T-helper 2 cell (primary cell): ENCODE measurements at regions not wholly inside any gene's neighbourhood (a gene's known extent, or its start where the extent isn't known, plus 50 kb on each side); places are given as distances from the start of the nearest gene placed in this dataset.

Experiments used
- DNase-seq, 5 experiments: peaks; one replicate each; pipeline versions ENCODE4 v3.0.0 to v3.0.0-alpha.2; 2012 to 2022

GRCh38 chr4:34000356-34000755 is 2244.0 kb downstream of the ARAP2 start:
- no peak for DNase-seq

DNA sequence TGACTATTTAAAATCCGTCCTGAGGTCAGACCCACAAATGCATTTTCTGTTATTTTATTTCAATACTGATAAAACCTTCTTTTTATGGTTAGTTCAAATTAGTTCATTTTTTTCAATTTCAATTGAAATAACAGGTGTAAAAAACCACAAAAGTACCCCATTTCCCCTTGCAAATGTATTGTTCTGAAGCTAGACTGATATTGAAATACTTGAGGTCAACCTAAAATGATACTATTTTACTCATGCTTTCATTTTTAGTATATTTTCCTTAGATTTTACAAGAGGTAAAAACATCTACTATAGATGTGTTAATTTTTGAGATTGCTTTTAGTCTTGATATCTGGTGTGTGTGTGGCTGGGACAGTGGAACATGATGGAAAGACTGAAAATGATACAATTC is 2237.8 kb downstream of the ARAP2 start:
- peak in 1 of 5 experiments; percentile 33 for DNase-seq

GRCh38 chr4:34009951-34010350 is 2234.4 kb downstream of the ARAP2 start:
- no peak for DNase-seq

GRCh38 chr4:34010751-34011519 is 2233.4 kb downstream of the ARAP2 start:
- DNase-seq, result no peak

- DNase-seq, result no peak
These were observed 2209.1 kb downstream of the ARAP2 start for GRCh38 chr4:34035225-34035624.

GRCh38 chr4:34037280-34037679 is 2207.0 kb downstream of the ARAP2 start:
- DNase-seq, result no peak

GRCh38 chr4:34039766-34040165 is 2204.5 kb downstream of the ARAP2 start:
- no peak for DNase-seq

DNA sequence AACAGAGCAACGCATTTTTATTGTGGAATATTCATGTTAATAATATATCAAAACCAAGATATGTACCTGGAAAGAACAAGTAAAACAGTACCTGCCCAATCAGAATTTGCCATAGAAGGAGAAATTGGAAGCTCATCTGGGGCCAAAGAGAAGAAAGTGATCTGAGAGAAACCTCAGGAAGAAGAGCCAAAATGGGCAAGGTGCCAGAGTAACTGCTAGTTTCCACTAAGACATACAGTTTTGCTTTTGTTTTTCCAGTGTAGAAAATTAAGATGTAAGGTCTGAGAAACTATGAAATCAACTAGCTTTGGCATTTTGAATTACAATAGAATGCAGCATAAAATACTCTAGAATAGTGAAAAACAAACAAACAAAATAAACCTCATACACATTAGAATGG is 2201.2 kb downstream of the ARAP2 start:
- no peak for DNase-seq

GRCh38 chr4:34046580-34046979 is 2197.7 kb downstream of the ARAP2 start:
- DNase-seq, result peak in 1 of 5 experiments; percentile 1

GRCh38 chr4:34047363-34047762 is 2197.0 kb downstream of the ARAP2 start:
- DNase-seq, result no peak

DNA sequence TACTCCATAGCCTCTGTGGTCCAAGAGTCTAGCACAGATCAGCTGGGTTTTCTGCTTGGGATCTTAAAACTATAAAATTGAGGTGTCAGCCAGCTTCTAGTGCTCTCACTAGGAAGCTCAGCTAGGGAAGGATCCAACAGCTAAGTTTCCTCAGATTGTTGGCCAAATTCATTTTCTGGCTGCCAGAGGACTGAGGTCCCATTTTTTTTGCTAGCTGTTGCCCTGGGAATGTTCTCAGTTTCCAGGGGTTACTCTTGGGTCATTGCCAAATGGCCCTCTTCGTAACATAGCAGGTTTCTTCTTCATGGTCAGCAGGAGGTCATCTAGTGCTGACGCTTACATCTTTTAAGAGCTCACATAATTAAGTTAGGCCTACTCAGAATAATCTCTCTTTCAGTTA is 2178.2 kb downstream of the ARAP2 start:
- no peak for DNase-seq

DNA sequence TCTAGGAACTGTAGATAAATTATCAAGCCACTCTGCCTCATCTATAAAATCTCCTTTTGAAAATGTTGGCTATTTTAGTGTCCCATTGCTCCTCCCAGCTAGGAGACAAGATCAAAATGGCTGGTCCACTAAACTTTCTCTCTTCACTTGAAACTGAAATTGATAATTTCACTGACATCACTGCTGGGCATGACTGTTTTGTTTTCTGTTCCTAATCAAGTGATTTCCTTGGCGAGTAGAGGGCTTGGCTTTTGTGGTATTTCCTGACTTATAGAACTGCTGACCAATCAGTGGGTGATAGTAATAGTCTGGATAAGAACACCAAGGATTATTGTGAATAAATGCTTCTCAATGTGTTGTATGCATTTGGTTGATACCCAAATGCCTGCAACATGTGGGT is 2152.9 kb downstream of the ARAP2 start:
- no peak for DNase-seq

DNA sequence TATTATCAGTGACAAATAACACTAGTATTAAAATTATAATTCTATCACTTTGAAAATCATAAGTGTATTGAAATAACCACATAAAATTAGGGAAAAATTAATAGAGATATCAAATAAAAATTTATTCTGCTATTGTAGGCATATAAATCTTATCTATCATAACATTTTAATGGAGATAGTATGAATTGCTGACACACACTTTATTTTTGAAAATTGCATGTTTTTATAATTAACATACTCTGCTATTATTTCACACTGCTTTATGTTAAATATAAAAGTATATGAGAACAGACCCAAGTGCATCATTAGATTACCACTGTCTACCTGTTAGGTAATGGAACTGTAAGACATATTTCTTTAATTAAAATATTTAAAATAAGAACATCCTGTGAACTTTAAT is 2150.2 kb downstream of the ARAP2 start:
- no peak for DNase-seq

DNA sequence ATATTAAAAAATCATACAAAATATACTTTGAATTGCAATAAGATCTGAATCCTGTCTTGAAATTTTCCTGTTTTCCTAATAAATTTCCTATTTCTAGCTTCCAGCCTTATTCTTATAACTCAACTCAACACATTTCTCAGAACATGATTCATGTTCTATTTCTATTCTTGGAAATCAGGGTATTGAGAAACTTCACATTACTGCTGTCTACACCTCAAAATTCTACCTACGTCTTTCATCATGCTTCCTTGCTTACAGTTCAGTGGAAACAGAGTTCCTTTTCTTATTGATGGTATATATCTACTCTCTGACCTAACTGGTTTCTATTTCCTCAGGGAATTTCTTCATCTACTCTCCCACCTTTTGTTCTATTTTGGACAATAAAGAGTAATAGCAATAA is 2139.0 kb downstream of the ARAP2 start:
- no peak for DNase-seq

- DNase-seq, result no peak
These were observed 2135.9 kb downstream of the ARAP2 start for GRCh38 chr4:34108391-34108790.

DNA sequence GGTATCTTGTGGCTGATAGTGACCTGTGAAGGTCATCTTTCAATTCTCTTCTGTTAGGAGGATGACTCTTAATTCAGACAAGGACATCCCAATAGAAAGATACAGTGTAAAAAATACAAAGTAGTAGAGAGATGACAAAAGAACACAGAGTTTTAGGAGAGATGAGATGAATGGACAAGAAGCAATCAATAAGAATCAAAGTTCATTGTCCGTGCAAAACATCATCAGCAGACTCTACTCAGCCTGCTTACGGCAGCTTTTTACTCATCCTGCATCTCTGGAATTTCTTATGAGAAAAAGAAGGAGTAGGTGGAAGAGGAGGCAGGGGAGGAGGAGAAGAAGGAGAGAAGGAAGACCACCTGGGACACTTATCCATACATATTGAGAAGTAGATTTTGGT is 2131.7 kb downstream of the ARAP2 start:
- DNase-seq, result no peak

GRCh38 chr4:34138385-34138784 is 2105.9 kb downstream of the ARAP2 start:
- no peak for DNase-seq

DNA sequence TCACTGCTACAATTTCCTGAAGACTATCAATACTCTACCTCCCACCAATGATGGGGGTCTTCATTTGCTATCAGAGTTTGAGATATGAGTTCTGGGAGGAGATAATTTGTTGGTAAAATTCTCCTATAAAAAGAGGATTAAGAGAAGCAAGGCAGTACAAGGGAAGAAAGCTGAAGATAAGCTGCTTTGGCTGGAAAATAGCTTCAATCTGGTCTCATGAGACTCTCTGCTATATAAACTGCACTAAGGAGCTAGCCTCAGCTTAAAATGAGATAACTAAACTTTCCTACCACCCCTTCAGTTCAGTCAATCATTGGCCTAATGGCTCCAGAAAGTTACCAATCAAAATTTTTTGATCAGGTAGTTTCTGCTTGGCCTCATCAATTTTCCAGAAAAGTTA is 2105.0 kb downstream of the ARAP2 start:
- no peak for DNase-seq

DNA sequence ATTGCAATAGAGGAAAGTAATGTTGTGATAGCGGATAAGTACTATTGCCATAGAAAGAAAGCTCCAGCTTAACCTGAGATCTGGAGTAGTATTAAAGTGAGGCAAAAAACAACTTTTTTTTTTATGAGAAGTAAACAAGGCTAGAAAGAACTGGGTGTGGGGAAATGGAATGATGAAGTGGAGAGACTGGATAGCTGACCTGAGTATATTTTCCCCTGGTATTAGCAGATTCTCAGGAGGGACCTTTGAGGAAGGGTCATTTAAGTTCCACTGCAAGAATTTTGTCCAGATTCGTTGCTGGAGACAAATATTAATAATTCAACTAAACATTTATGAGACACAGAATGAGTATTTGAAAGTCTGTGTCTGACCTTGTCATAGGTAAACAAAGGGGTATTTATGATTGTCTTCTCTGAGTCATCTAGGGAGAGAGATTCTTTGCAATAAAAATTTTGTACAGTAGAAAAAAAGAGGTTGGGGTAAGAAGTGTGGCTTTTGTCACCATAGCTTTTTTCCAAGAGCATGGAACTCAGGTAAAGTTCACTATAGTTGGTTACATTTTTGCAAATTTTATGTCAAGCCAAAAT is 2095.9 kb downstream of the ARAP2 start:
- no peak for DNase-seq

DNA sequence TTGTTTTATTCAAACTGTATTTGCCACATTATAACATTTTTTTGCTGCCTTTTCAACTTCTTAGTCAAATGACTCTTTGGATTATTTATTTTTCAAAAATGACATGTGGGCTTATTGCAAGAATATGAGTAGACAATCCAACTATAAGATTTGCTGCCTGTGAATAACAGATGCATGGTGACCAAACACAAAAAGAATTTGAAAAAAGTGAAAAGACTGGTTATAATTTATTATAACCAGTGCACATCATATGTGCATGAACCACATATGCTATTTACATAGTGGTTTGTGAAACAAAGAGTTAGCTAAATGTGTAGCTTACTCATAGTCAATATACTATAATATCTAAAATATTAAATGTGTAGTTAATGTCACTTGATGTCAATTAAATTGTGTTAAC is 2086.8 kb downstream of the ARAP2 start:
- DNase-seq, result no peak

- DNase-seq, result no peak
These were observed 2085.4 kb downstream of the ARAP2 start for GRCh38 chr4:34158878-34159277.

GRCh38 chr4:34170946-34171345 is 2073.4 kb downstream of the ARAP2 start:
- DNase-seq, result no peak

DNA sequence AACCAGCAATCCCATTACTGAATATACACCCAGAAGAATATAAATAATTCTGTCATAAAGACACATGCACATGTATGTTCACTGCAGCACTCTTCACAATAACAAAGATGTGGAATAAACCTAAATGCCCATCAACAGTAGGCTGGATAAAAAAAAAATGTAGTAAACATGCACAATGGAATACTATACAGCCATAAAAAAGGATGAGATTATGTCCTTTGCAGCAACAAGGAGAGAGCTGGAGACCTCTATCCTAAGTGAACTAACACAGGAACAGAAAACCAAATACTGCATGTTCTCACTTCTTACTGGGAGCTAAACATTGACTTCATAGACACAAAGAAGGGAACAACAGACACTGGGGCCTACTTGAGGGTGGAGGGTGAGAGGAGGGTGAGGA is 2067.7 kb downstream of the ARAP2 start:
- no peak for DNase-seq

DNA sequence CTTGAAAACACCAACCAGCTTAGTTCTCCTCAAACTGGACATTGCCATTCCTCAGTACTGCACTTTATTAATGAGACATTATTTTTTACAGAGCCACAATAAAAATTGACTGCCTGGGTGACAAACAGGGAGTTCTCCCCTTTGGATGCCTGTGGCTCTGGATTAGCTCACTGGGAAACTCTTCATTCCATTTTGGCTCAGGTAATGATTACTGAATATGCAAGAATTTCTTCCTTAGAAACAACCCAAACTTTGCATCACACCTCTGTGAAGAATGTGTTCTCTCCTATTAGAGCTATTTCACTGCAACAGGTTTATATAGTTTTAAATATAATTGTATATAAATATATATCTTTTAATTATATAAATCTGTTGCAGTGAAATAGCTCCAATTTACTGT is 2065.8 kb downstream of the ARAP2 start:
- no peak for DNase-seq

DNA sequence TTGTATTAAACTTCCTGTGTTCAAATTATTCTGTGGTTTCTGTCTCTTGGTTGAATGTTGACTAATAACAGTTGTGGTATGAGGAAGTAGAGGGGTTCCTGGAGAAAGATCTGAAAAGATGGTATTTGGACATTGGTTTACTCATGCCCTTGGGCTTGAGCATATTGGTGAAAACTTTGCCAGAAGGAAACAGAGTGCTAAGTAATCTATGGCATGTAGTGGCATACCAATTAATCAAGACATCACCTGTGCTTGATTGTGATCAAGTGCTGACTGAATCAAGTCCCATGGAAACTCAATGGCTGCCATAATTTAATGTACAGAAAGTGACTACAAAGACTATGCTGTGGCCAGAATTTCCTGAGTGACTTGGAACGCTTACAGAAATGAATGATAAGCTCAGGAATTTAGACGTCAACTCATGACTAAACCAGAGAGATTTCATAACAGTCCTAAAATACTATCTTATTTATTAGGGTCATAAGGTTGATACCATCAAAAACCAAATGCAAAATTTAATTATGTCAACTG is 2062.9 kb downstream of the ARAP2 start:
- no peak for DNase-seq
